ENCODE measurements at regions not wholly inside any gene's neighbourhood (a gene's known extent, or its start where the extent isn't known, plus 50 kb on each side); places are given as distances from the start of the nearest gene placed in this dataset.
"Not testable (repeated sequence)": the region's sequence is repeated elsewhere in the genome, so short reads cannot be mapped to it uniquely, and the experiment has no call there.

DNA sequence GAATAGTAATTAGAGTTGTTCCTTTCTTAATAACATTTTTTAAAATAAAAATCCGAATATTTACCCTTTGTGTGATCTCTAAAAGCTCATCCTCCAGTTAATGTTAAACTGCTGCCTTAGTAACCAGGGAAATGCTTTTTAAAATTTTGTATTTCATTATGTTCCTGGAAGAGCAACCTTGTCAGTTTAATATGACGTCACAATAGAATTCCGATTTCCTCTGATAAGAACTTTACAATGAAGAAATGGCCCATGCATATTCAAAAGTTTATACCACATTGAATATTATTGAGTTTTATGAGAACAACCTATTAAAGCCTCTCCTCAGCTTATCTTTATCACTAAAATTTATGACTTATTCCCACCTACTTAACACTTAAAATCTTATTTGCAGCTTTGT is 1566.6 kb downstream of the EFNB2 start:
- H3K9me3 Mint-ChIP-seq = no peaks in the 10 kb centered on the region
- no peak overlapping the region for H3K4me3 Mint-ChIP-seq
- DNase-seq (no peak), ATAC-seq (ENCODE audit: low read depth) (no peak)
- no peak overlapping the region for H3K27ac Mint-ChIP-seq
- POLR2A ChIA-PET = no interaction called here
- H3K4me1 Mint-ChIP-seq = no peaks in the 10 kb centered on the region
- no peaks in the 10 kb centered on the region for H3K27me3 Mint-ChIP-seq
- H3K36me3 Mint-ChIP-seq = no peaks in the 10 kb centered on the region

DNA sequence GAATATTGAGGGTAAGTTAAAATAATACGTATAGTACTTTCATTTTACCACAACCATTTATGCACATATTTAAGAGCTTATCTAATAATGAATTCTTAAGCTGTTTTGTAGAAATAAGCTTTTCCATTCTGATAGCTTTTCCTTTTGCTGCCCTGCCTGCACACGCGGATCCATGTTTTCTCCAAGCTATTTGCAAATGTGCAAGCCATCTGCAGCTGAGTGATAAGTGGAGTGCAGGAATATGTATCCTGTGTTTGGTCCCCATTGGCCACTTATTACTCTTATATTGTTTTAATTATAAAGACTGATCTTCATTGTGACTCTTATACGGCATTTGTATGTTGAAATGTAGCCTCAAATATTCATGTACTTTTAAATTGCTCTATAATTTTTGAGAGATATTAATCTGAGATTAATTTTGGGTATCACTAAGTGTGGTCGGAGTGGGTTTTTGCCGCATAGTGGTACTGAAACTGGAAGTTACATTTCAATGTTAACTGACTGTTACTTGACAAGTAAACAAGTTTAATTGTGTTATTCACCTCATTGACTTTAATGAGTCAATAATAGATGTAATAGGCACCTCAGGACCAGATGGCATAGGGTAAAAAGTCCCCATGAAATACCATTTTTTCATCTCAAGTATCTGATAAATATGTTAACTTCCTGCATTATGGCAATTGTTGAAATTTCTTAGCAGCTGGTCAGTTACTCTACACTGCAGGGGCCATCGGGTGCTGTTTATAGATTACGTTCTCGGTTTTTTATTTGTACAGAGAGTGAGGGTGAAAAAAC is 1567.4 kb downstream of the EFNB2 start:
- Mint-ChIP-seq H3K4me3 (no peak overlapping the region), H3K27me3 (no peaks in the 10 kb centered on the region), H3K9me3 (no peaks in the 10 kb centered on the region), H3K27ac (no peak overlapping the region), H3K4me1 (no peaks in the 10 kb centered on the region), H3K36me3 (no peaks in the 10 kb centered on the region)
- POLR2A ChIA-PET = no interaction called here
- ATAC-seq (ENCODE audit: low read depth) (no peak), DNase-seq (no peak)

DNA sequence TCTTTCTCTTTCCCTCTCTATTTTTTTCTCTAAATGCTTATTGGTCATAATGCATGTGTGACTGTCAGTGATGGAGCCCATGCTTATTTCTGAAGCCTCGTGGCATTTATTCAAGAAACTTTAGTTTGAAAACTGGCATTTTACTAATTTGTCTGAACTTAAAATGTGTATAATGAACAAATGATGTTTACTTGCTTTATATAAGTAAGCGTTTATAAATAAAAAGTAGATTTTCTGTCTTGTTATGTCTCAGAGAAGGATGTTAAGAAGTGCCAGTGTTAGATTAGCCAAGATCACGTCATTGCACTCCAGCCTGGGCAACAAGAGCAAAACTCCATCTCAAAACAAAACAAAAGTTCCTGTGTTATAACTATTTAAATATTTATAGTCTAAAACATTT is 1568.1 kb downstream of the EFNB2 start:
- H3K4me3 Mint-ChIP-seq = no peak overlapping the region
- ATAC-seq (ENCODE audit: low read depth) (no peak), DNase-seq (no peak)
- H3K27me3 Mint-ChIP-seq = no peaks in the 10 kb centered on the region
- H3K4me1 Mint-ChIP-seq = no peaks in the 10 kb centered on the region
- no peak overlapping the region for H3K27ac Mint-ChIP-seq
- POLR2A ChIA-PET = no interaction called here
- H3K36me3 Mint-ChIP-seq = no peaks in the 10 kb centered on the region
- no peaks in the 10 kb centered on the region for H3K9me3 Mint-ChIP-seq

DNA sequence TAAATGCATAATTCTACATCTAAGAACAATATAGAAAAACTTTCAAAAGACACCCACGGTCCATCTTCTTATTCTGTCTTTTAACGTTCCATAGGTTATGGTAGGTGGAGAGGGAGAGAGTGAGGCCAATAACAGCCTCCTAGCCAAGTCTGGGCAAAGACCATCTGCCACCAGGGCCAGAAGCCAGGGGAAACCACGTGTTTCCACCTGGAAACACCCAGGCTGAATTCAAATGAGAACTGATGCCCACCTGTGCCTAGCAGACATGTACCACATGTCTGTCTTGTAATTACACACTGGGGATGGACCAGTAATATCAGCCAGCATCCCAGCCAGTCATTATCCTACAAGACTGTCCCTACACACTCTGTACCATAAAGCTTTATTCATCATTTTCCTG is 1573.1 kb downstream of the EFNB2 start:
- Mint-ChIP-seq H3K9me3 (peaks cover 4% of the 10 kb centered on the region), H3K27me3 (no peaks in the 10 kb centered on the region), H3K4me1 (no peaks in the 10 kb centered on the region), H3K27ac (no peak overlapping the region), H3K36me3 (no peaks in the 10 kb centered on the region), H3K4me3 (no peak overlapping the region)
- POLR2A ChIA-PET = no interaction called here
- no peak for DNase-seq
- ATAC-seq (ENCODE audit: low read depth) = no peak

DNA sequence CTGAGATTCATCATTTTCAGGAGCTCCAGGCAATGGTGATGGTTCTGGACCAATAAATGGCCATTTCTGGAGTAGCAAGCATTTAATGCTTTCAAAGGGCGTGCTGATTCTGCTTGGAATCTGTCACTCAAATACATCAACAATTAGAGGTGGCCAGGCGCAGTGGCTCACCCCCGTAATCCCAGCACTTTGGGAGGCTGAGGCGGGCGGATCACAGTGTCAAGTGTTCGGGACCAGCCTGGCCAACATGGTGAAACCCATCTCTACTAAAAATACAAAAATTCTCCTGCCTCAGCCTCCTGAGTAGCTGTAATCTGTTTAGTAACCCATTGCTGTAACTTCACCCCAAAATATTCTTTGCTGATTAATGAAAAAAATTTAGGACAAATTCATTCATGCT is 1574.2 kb downstream of the EFNB2 start:
- Mint-ChIP-seq H3K27me3 (no peaks in the 10 kb centered on the region), H3K9me3 (peaks cover 4% of the 10 kb centered on the region), H3K36me3 (no peaks in the 10 kb centered on the region), H3K27ac (no peak overlapping the region), H3K4me1 (no peaks in the 10 kb centered on the region), H3K4me3 (no peak overlapping the region)
- ATAC-seq (ENCODE audit: low read depth) (no peak), DNase-seq (no peak)
- POLR2A ChIA-PET = no interaction called here

DNA sequence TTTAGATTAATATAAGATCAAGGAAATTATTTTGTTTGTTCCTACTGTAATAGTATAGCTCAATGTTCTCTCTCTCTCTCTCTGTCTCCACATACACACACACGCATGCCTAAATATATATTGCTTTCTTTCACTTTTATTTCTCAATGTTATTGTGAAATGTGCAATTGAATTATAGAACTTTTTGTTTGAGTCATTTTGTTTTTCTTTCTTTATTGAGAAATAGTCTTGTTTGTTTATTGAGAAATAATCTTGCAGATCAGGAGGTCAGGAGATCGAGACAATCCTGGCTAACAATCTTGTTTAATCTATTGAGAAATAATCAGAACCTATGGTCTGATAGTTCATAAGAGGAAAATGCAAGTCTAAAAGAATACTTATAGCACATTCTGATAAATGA is 1581.3 kb downstream of the EFNB2 start:
- Mint-ChIP-seq H3K27me3 (no peaks in the 10 kb centered on the region), H3K4me1 (peaks cover 3% of the 10 kb centered on the region), H3K27ac (no peak overlapping the region), H3K36me3 (no peaks in the 10 kb centered on the region), H3K4me3 (no peak overlapping the region), H3K9me3 (no peaks in the 10 kb centered on the region)
- DNase-seq (no peak), ATAC-seq (ENCODE audit: low read depth) (no peak)
- POLR2A ChIA-PET = no interaction called here

DNA sequence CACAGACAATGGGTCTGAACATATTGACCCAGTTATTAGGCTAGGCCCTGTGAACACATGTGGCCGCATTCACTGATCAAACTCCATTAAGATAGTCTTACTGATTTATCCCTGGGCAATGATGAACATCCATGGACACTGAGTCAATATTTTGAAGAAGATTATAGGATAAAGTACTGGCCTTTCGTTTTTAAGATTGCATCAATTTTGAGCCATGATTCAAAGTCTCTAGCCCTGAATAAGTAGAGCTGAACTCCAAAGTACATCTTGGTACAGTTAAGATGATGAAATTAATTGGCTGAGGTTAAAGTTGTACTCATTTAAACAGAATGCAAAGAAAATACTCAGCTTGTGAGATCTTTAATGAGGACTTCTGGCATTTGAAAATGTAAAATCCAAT is 1581.9 kb downstream of the EFNB2 start:
- H3K36me3 Mint-ChIP-seq = no peaks in the 10 kb centered on the region
- peaks cover 3% of the 10 kb centered on the region for H3K4me1 Mint-ChIP-seq
- H3K9me3 Mint-ChIP-seq = no peaks in the 10 kb centered on the region
- H3K27ac Mint-ChIP-seq = no peak overlapping the region
- no peak overlapping the region for H3K4me3 Mint-ChIP-seq
- no peaks in the 10 kb centered on the region for H3K27me3 Mint-ChIP-seq
- POLR2A ChIA-PET = no interaction called here
- ATAC-seq (ENCODE audit: low read depth) = no peak
- no peak for DNase-seq

DNA sequence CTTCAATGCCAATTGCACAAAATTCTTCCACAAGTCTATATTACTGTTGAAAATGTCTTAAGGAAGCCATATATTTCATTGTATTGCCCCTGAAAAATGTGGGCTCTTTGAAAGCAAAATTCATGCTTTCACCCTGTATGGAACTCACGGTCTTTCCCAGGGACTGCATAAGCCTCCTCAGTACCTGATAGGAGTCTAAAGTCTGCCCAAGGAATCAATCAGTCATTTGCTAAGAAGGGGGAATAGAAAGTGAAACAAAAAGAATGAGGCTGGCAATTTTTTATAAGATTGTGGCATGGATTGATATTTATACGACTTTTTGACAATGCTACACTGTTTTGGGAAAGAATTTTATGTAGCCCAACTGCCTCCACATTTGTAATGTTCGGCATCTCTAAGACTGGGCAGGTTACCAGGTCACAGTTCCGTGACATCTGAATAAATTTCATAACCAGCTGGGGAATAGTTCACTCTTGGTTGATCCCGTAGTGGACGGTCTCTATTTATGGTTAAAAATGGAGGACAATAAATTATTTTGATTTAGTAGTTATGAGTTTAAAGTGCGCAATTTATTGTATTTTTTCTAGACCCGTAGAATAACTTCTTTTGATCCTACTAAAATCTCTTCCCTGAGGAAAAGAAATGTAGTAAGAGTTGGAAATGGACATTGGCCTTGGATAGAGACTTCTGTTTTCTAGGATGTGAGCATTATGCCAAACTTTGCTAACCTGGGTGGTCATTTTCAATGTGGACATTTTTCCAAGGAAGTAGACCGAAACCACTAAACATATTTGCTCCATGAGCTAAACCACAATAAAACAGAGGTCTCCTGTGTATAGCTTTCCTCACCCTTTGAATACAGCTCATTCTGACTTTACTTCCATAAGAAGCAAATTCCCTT is 1585.4 kb downstream of the EFNB2 start:
- ATAC-seq (ENCODE audit: low read depth) = no peak
- no peaks in the 10 kb centered on the region for H3K27me3 Mint-ChIP-seq
- POLR2A ChIA-PET = no interaction called here
- H3K4me1 Mint-ChIP-seq = peaks cover 3% of the 10 kb centered on the region
- DNase-seq = no peak
- no peaks in the 10 kb centered on the region for H3K36me3 Mint-ChIP-seq
- H3K4me3 Mint-ChIP-seq = peak overlapping the region; percentile 12
- H3K27ac Mint-ChIP-seq = no peak overlapping the region
- no peaks in the 10 kb centered on the region for H3K9me3 Mint-ChIP-seq

DNA sequence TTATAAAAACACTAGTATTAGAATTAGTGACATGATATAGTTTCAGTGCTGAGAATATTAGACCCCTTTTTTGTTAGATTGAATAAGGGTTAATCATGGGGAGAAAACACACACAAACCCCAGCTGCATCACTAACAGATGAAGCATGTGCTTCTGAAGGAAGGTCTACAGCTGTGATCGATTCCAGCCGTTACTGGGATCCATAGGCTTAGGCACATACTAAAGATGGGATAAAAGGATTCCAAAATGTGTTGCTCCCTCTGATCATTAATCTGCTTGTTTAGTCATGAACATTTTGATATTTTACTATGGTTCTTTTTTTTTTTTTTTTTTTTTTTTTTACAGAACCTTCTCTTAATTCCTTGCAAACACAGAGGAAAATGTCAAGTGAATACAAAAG is 1591.3 kb downstream of the EFNB2 start:
- no peak overlapping the region for H3K27ac Mint-ChIP-seq
- no peaks in the 10 kb centered on the region for H3K36me3 Mint-ChIP-seq
- H3K9me3 Mint-ChIP-seq = no peaks in the 10 kb centered on the region
- POLR2A ChIA-PET = no interaction called here
- no peak overlapping the region for H3K4me3 Mint-ChIP-seq
- ATAC-seq (ENCODE audit: low read depth) (no peak), DNase-seq (no peak)
- no peaks in the 10 kb centered on the region for H3K27me3 Mint-ChIP-seq
- H3K4me1 Mint-ChIP-seq = no peaks in the 10 kb centered on the region

DNA sequence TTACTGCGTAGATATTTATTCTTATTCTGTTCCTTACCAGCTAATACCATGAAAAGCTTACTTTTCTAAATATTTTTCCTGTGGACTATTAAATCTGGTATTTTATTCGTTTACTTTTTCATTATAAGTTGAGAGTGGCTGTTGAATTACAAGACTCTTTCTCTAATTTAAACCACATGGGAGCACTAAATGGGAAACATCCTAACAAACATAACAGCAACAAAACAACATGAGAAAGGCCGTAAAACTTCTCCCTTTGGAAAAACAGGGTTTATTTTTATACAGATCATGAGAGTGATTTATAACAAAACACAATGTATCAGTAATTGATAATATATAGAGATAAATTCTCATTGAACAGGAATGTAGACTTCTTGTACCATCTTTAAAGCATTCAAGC is 1592.1 kb downstream of the EFNB2 start:
- no peak for DNase-seq
- H3K4me1 Mint-ChIP-seq = no peaks in the 10 kb centered on the region
- no peaks in the 10 kb centered on the region for H3K36me3 Mint-ChIP-seq
- H3K27me3 Mint-ChIP-seq = no peaks in the 10 kb centered on the region
- ATAC-seq (ENCODE audit: low read depth) = no peak
- H3K9me3 Mint-ChIP-seq = no peaks in the 10 kb centered on the region
- H3K27ac Mint-ChIP-seq = no peak overlapping the region
- H3K4me3 Mint-ChIP-seq = no peak overlapping the region
- POLR2A ChIA-PET = no interaction called here

DNA sequence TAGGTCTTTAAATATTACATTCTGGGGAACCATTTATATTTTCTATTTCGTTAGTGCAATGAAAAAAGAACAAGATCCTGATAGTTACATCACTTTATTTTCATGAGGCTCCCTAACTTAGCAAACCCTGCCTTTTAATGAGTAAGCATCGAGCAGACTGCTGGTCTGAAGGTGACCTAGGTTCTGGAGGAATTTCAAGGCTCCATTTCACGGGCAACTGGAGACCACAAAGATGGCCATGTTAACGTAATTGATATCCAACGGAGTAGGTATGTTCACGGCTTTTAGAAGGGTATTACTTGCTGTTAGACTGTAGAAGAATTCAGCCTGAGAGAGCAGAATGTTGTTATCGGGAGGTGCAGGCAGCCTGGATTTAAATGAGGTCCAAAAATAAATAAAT is 1597.6 kb downstream of the EFNB2 start:
- H3K36me3 Mint-ChIP-seq = no peaks in the 10 kb centered on the region
- H3K9me3 Mint-ChIP-seq = peaks cover 2% of the 10 kb centered on the region
- DNase-seq = no peak
- no peaks in the 10 kb centered on the region for H3K4me1 Mint-ChIP-seq
- no peak overlapping the region for H3K4me3 Mint-ChIP-seq
- no peak for ATAC-seq (ENCODE audit: low read depth)
- no peak overlapping the region for H3K27ac Mint-ChIP-seq
- H3K27me3 Mint-ChIP-seq = no peaks in the 10 kb centered on the region
- POLR2A ChIA-PET = no interaction called here

DNA sequence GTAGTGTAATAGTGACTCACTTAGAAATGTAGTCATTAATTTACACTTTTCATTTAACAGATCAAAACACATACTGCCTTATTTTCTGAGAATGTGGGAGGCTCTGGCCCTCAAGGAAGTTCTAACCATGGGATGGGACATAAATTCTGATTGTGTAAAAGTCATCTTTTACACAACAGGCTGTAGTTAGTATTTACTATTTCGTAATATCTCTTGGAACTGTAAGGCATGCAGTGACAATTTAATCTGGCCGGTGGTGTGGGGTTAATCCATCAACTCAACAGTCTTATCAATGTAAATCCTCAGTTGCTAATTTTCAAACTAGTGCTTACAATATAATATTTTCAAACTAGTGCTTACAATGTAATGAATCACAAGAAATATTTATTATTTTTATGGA is 1599.2 kb downstream of the EFNB2 start:
- H3K9me3 Mint-ChIP-seq = peaks cover 2% of the 10 kb centered on the region

DNA sequence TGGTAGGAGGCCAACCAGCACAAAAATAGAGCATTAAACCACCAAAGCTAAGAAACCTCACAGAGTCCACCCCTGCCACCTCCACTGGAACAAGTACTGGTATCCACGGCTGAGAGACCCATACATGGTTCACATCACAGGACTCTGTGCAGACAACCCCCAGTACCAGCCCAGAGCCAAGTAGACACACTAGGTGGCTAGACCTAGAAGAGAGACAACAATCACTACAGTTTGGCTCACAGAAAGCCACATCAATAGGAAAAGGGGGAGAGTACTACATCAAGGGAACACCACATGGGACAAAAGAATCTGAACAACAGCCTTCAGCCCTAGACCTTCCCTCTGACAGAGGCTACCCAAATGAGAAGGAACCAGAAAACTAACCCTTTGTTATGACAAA is 1614.9 kb downstream of the EFNB2 start:
- H3K4me3 Mint-ChIP-seq; H3K9me3 Mint-ChIP-seq; DNase-seq; ATAC-seq (ENCODE audit: low read depth); H3K4me1 Mint-ChIP-seq; H3K27ac Mint-ChIP-seq; H3K27me3 Mint-ChIP-seq; POLR2A ChIA-PET; H3K36me3 Mint-ChIP-seq: not testable (repeated sequence)

More for the DNA sequence above, 1599.2 kb downstream of the EFNB2 start:
- DNase-seq (no peak), ATAC-seq (ENCODE audit: low read depth) (no peak)
- no peak overlapping the region for H3K4me3 Mint-ChIP-seq
- H3K27me3 Mint-ChIP-seq = no peaks in the 10 kb centered on the region
- no peaks in the 10 kb centered on the region for H3K4me1 Mint-ChIP-seq
- no peak overlapping the region for H3K27ac Mint-ChIP-seq
- H3K36me3 Mint-ChIP-seq = no peaks in the 10 kb centered on the region
- POLR2A ChIA-PET = no interaction called here

DNA sequence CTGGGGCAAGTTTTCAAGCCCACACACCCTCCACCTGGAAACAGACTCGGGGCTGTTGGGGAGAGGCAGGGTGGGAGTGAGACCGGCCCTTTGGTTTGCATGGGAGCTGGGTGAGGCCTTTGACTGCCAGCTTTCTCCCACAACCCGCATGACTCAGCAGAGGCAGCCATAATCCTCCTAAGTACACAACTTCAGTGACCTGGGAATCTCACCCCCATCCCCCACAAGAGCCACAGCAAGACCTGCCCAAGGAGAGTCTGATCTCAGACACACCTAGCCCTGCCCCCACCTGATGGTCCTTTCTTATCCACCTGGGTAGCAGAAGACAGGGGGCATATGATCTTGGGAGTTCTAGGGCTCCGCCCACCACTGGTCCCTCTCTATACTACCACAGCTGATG is 1615.4 kb downstream of the EFNB2 start:
- no peak for ATAC-seq (ENCODE audit: low read depth)
- H3K27me3 Mint-ChIP-seq = no peaks in the 10 kb centered on the region
- POLR2A ChIA-PET = no interaction called here
- H3K4me1 Mint-ChIP-seq = peaks cover 8% of the 10 kb centered on the region
- no peaks in the 10 kb centered on the region for H3K36me3 Mint-ChIP-seq
- no peak overlapping the region for H3K4me3 Mint-ChIP-seq
- H3K9me3 Mint-ChIP-seq = peaks cover 7% of the 10 kb centered on the region
- DNase-seq = no peak
- H3K27ac Mint-ChIP-seq = no peak overlapping the region
